ENCODE measurements at regions not wholly inside any gene's neighbourhood (a gene's known extent, or its start where the extent isn't known, plus 50 kb on each side); places are given as distances from the start of the nearest gene placed in this dataset.

GRCh38 chr2:200102971-200103370 is 147.6 kb downstream of the MAIP1 start:
- intact Hi-C loops (cut with micrococcal nuclease): no loop called here

More at GRCh38 chr2:200102971-200103370, 147.6 kb downstream of the MAIP1 start:
- Histone ChIP-seq H3K4me3 (replicated peaks in 1 of 3; ENCODE audit: insufficient read depth in 1 of 3, low read depth in 1 of 3, low read length in 3 of 3) (no peak overlapping the region), H3K27ac (ENCODE audit: insufficient read depth, low read depth, low read length) (no peak overlapping the region), H3K36me3 (ENCODE audit: control insufficient read depth in 2 of 2, extremely low read depth in 1 of 2, insufficient read depth in 2 of 2, low read length in 2 of 2) (no peaks in the 10 kb centered on the region), H2AFZ (ENCODE audit: low read depth, low read length) (no peak overlapping the region), H3K4me2 (ENCODE audit: insufficient read depth, low read length) (no peak overlapping the region), H3K9ac (replicated peaks; ENCODE audit: extremely low read depth, insufficient read depth, low read length) (no peak overlapping the region), H3K9me1 (replicated peaks; ENCODE audit: control insufficient read depth, extremely low read depth, insufficient read depth, low read length) (no peaks in the 10 kb centered on the region), H3K27me3 (ENCODE audit: control insufficient read depth in 2 of 2, insufficient read depth in 2 of 2, low read length in 2 of 2) (peaks cover 4% of the 10 kb centered on the region in 2 experiments), H4K20me1 (replicated peaks; ENCODE audit: control insufficient read depth, extremely low read depth, insufficient read depth, low read length) (no peaks in the 10 kb centered on the region), H3K4me1 (ENCODE audit: control insufficient read depth, extremely low read depth, insufficient read depth, low read length) (no peaks in the 10 kb centered on the region), H3K79me2 (ENCODE audit: control insufficient read depth, insufficient read depth, low read length) (no peaks in the 10 kb centered on the region), H3K9me3 (replicated peaks; ENCODE audit: control insufficient read depth, insufficient read depth, low read length) (no peaks in the 10 kb centered on the region)
- ChIA-PET CTCF (no interaction called here), POLR2A (no interaction called here)
- BruUV-seq (replicated peaks): no TSS peak
- dilution Hi-C loops (cut with MboI; ENCODE audit: extremely low pct_ligation_motif_present, low sequenced_read_pairs): no loop called here
- no peak for DNase-seq (ENCODE audit: low read depth, low spot score)
- FAIRE-seq: no peak
- no peak for TF ChIP-seq MYC (IDR thresholded peaks at IDR 0.05; ENCODE audit: low read depth, low read length)
- TF ChIP-seq POLR2AphosphoS5 (IDR thresholded peaks at IDR 0.05; ENCODE audit: insufficient read depth, low read depth, low read length): no peak
- TF ChIP-seq EZH2 (IDR thresholded peaks at IDR 0.05; ENCODE audit: borderline replicate concordance, low read depth, low read length, severe bottlenecking): no peak
- TF ChIP-seq GATA2 (IDR thresholded peaks at IDR 0.05; ENCODE audit: insufficient read depth, insufficient read length, low read depth, low read length): no peak
- no peak for TF ChIP-seq POLR2A (IDR thresholded peaks at IDR 0.05; ENCODE audit: low read depth, low read length)
- no peak for TF ChIP-seq JUN (IDR thresholded peaks at IDR 0.05; ENCODE audit: borderline replicate concordance, insufficient read depth, insufficient read length, low read depth)
- TF ChIP-seq FOS (IDR thresholded peaks at IDR 0.05; ENCODE audit: borderline replicate concordance, insufficient read depth, low read length): no peak
- no peak for TF ChIP-seq MAX (IDR thresholded peaks at IDR 0.05; ENCODE audit: insufficient read depth, insufficient read length)
- TF ChIP-seq CTCF (IDR thresholded peaks at IDR 0.05; ENCODE audit: extremely low read depth in 1 of 2, insufficient read depth in 1 of 2, low read depth in 1 of 2, low read length in 2 of 2): no peak

Measured in endothelial cell of umbilical vein (primary cell).